ENCODE measurements at regions not wholly inside any gene's neighbourhood (a gene's known extent, or its start where the extent isn't known, plus 50 kb on each side); places are given as distances from the start of the nearest gene placed in this dataset.

DNA sequence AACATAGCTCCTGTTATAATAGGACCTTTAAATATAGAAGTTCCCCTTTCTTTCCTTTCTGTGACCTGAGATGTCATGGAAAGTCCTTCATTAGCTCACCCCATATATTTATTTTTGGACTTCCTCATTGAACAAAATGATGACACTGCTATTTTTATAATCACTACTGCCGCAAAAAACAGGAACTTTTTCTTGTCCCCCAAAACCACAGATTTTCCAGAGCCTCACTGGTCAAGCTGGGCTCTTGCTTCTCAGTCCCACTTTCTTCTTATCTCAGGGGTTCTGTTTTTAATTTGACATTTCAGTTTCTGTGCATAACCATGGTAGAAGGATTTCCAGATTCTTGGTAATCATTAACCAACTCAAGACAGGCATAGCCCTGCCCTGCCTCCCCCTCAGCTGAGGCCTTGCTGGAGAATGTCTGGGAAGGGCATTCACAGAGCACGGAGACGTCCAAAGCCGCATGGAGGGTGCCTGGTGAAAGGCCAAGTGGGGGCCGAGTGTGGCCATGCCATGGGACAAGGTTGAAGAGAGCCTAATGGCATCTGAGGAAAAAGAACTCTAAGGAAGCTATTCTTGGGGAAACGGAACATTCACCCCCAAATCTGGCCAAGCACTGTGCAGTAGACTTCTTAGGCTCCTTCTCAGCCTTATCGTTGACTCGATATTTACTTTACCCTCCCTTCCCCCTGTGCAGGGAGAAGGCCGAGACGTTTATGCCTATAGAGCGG, 73.7 kb downstream of the EDN1 start:
- dilution Hi-C loops (cut with MboI; ENCODE audit: extremely low pct_ligation_motif_present, low sequenced_read_pairs): no loop called here
- H3K27me3 ChIP-seq (ENCODE audit: control insufficient read depth, extremely low read depth, insufficient read depth, low read length): no peaks in the 10 kb centered on the region
- H3K36me3 ChIP-seq (ENCODE audit: control insufficient read depth in 2 of 2, extremely low read depth in 1 of 2, insufficient read depth in 2 of 2, low read length in 2 of 2): no peaks in the 10 kb centered on the region
- no peaks in the 10 kb centered on the region for H3K79me2 ChIP-seq (ENCODE audit: control insufficient read depth, insufficient read depth, low read length)
- no peaks in the 10 kb centered on the region for H3K4me1 ChIP-seq (ENCODE audit: control insufficient read depth, extremely low read depth, insufficient read depth, low read length)
- FAIRE-seq: no peak
- H3K27ac ChIP-seq (ENCODE audit: control insufficient read depth, insufficient read depth, low read length): no peak overlapping the region
- H3K4me2 ChIP-seq (ENCODE audit: control insufficient read depth, extremely low read depth, insufficient read depth, low read depth, low read length): no peak overlapping the region
- H3K9me3 ChIP-seq (ENCODE audit: control insufficient read depth, low read depth, low read length): no peaks in the 10 kb centered on the region
- no peak overlapping the region for H2AFZ ChIP-seq (ENCODE audit: control insufficient read depth, low read length)
- DNase-seq (ENCODE audit: low read depth, low spot score): no peak
- TF ChIP-seq, protein P1, sequence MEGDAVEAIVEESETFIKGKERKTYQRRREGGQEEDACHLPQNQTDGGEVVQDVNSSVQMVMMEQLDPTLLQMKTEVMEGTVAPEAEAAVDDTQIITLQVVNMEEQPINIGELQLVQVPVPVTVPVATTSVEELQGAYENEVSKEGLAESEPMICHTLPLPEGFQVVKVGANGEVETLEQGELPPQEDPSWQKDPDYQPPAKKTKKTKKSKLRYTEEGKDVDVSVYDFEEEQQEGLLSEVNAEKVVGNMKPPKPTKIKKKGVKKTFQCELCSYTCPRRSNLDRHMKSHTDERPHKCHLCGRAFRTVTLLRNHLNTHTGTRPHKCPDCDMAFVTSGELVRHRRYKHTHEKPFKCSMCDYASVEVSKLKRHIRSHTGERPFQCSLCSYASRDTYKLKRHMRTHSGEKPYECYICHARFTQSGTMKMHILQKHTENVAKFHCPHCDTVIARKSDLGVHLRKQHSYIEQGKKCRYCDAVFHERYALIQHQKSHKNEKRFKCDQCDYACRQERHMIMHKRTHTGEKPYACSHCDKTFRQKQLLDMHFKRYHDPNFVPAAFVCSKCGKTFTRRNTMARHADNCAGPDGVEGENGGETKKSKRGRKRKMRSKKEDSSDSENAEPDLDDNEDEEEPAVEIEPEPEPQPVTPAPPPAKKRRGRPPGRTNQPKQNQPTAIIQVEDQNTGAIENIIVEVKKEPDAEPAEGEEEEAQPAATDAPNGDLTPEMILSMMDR (optimal IDR thresholded peaks at IDR 0.05 in 1 of 3, IDR thresholded peaks at IDR 0.05 in 1 of 3, conservative IDR thresholded peaks at IDR 0.05 in 1 of 3; ENCODE audit: extremely low read depth in 1 of 3, insufficient read depth in 2 of 3, low read length in 3 of 3): no peak
- no peak for TF ChIP-seq EZH2 (IDR thresholded peaks at IDR 0.05; ENCODE audit: low read length)
- no peaks in the 10 kb centered on the region for H4K20me1 ChIP-seq (ENCODE audit: control insufficient read depth, extremely low read depth, insufficient read depth, low read length)
- no peak overlapping the region for H3K9ac ChIP-seq (ENCODE audit: control insufficient read depth, extremely low read depth, insufficient read depth, low read length)
- no peaks in the 10 kb centered on the region for H3K9me1 ChIP-seq (ENCODE audit: control insufficient read depth, extremely low read depth, insufficient read depth, low read length)
- no peak overlapping the region for H3K4me3 ChIP-seq (ENCODE audit: control insufficient read depth in 2 of 3, extremely low read depth in 1 of 3, insufficient read depth in 2 of 3, low read depth in 1 of 3, low read length in 3 of 3)

DNA sequence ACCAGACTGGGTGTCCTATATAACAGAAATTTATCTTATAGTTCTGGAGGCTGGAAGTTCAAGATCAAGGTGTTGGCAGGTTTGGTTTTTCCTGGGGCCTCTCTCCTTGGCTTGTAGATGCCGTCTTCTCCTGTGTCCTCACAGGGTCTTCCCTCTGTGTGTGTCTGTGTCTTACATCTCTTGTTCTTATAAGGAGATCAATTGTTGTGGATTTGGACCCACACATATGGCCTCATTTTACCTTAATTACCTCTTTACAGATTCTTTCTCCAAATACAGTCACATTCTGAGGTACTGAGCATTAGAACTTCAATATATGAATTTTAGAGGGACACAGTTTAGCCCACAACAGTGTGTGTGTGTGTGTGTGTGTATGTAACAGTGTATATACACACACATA, 74.5 kb downstream of the EDN1 start:
- no peak overlapping the region for H3K27ac ChIP-seq (ENCODE audit: control insufficient read depth, insufficient read depth, low read length)
- no peaks in the 10 kb centered on the region for H3K27me3 ChIP-seq (ENCODE audit: control insufficient read depth, extremely low read depth, insufficient read depth, low read length)
- no peak overlapping the region for H2AFZ ChIP-seq (ENCODE audit: control insufficient read depth, low read length)
- H3K36me3 ChIP-seq (ENCODE audit: control insufficient read depth in 2 of 2, extremely low read depth in 1 of 2, insufficient read depth in 2 of 2, low read length in 2 of 2): no peaks in the 10 kb centered on the region
- no peak overlapping the region for H3K9ac ChIP-seq (ENCODE audit: control insufficient read depth, extremely low read depth, insufficient read depth, low read length)
- DNase-seq (ENCODE audit: low read depth, low spot score): no peak
- no peaks in the 10 kb centered on the region for H3K79me2 ChIP-seq (ENCODE audit: control insufficient read depth, insufficient read depth, low read length)
- H4K20me1 ChIP-seq (ENCODE audit: control insufficient read depth, extremely low read depth, insufficient read depth, low read length): no peaks in the 10 kb centered on the region
- H3K9me3 ChIP-seq (ENCODE audit: control insufficient read depth, low read depth, low read length): no peaks in the 10 kb centered on the region
- dilution Hi-C loops (cut with MboI; ENCODE audit: extremely low pct_ligation_motif_present, low sequenced_read_pairs): no loop called here
- no peak overlapping the region for H3K4me3 ChIP-seq (ENCODE audit: control insufficient read depth in 2 of 3, extremely low read depth in 1 of 3, insufficient read depth in 2 of 3, low read depth in 1 of 3, low read length in 3 of 3)
- no peak for FAIRE-seq
- no peaks in the 10 kb centered on the region for H3K9me1 ChIP-seq (ENCODE audit: control insufficient read depth, extremely low read depth, insufficient read depth, low read length)
- no peak overlapping the region for H3K4me2 ChIP-seq (ENCODE audit: control insufficient read depth, extremely low read depth, insufficient read depth, low read depth, low read length)
- TF ChIP-seq EZH2 (IDR thresholded peaks at IDR 0.05; ENCODE audit: low read length): no peak
- TF ChIP-seq, protein P1 (optimal IDR thresholded peaks at IDR 0.05 in 1 of 3, IDR thresholded peaks at IDR 0.05 in 1 of 3, conservative IDR thresholded peaks at IDR 0.05 in 1 of 3; ENCODE audit: extremely low read depth in 1 of 3, insufficient read depth in 2 of 3, low read length in 3 of 3): no peak
- no peaks in the 10 kb centered on the region for H3K4me1 ChIP-seq (ENCODE audit: control insufficient read depth, extremely low read depth, insufficient read depth, low read length)
